ENCODE measurements at regions not wholly inside any gene's neighbourhood (a gene's known extent, or its start where the extent isn't known, plus 50 kb on each side); places are given as distances from the start of the nearest gene placed in this dataset.

DNA sequence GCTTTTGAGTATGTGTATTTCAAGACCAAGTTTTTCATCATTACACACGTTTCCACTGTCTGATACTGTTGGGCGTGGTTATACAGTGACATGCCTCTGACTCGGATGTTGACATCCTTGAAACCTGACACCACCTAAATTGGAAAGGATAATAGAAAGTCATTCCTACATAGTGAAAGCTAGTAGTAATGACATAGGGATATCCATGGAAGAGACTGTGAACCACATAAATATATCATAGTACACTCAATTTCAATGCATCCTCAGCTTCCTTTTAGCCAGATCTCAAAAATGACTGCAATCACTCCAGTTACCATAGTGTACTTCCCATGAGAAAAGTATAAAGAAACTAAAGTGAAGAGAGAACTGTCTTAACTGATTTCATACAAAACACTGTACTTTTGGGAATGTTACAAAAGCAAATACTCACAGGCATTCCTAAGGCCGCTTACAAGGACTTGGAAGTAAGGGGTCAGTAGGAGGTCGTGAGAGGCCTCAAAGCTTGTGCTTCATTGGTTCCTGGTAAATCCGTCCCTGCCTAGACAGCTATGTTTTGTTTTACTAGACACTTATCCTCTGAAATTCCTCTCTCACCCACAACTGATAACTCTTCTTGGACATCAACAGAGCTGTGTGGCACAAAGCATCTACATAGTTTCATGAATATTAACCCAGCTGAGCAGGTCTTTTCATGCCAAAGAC, 71.8 kb upstream of the VWDE start:
- TF ChIP-seq, protein P1, sequence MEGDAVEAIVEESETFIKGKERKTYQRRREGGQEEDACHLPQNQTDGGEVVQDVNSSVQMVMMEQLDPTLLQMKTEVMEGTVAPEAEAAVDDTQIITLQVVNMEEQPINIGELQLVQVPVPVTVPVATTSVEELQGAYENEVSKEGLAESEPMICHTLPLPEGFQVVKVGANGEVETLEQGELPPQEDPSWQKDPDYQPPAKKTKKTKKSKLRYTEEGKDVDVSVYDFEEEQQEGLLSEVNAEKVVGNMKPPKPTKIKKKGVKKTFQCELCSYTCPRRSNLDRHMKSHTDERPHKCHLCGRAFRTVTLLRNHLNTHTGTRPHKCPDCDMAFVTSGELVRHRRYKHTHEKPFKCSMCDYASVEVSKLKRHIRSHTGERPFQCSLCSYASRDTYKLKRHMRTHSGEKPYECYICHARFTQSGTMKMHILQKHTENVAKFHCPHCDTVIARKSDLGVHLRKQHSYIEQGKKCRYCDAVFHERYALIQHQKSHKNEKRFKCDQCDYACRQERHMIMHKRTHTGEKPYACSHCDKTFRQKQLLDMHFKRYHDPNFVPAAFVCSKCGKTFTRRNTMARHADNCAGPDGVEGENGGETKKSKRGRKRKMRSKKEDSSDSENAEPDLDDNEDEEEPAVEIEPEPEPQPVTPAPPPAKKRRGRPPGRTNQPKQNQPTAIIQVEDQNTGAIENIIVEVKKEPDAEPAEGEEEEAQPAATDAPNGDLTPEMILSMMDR (IDR thresholded peaks at IDR 0.05): no peak
- TF ChIP-seq EP300 (IDR thresholded peaks at IDR 0.05) (no peak), POLR2A (IDR thresholded peaks at IDR 0.05) (no peak)

All from tibial nerve (tissue), 4 donors.